ENCODE measurements at regions not wholly inside any gene's neighbourhood (a gene's known extent, or its start where the extent isn't known, plus 50 kb on each side); places are given as distances from the start of the nearest gene placed in this dataset.
"Not testable (repeated sequence)": the region's sequence is repeated elsewhere in the genome, so short reads cannot be mapped to it uniquely, and the experiment has no call there.

- Histone ChIP-seq H3K27me3 (ENCODE audit: control insufficient read depth, insufficient read depth, low read length) (peaks cover 15% of the 10 kb centered on the region), H3K4me1 (ENCODE audit: control insufficient read depth, low read depth, low read length) (peaks cover 53% of the 10 kb centered on the region), H3K4me3 (ENCODE audit: low read length) (no peak overlapping the region), H3K27ac (ENCODE audit: low read length) (no peak overlapping the region), H3K36me3 (ENCODE audit: control insufficient read depth, low read depth, low read length) (no peaks in the 10 kb centered on the region), H3K9ac (ENCODE audit: low read length) (no peak overlapping the region), H3K9me3 (ENCODE audit: control insufficient read depth, low read depth, low read length) (no peaks in the 10 kb centered on the region)
Measured at GRCh38 chr9:89675058-89675742, 70.4 kb downstream of the GADD45G start.

DNA sequence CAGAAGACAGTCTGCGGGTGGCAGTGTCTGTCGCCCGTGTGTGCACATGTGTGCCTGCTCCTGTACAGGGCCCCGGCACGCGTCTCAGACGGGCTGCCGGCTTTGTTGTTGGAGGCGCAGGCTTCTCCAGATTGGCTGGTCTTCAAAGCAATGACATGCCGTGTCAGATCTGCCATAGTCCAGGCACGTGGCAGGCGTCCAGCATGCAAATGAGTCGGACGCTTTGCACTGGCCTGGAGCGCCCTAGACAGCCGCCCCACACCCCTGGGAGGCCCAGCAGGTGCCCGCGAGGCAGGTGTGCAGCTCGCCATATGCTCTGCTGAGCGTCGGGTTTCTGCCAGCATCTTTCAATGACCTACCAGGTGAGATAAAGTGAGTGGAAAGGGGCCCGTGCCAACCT is 71.5 kb downstream of the GADD45G start:
- Histone ChIP-seq H3K4me3 (ENCODE audit: low read length) (no peak overlapping the region), H3K27ac (ENCODE audit: low read length) (no peak overlapping the region), H3K4me1 (ENCODE audit: control insufficient read depth, low read depth, low read length) (peaks cover 53% of the 10 kb centered on the region), H3K9ac (ENCODE audit: low read length) (no peak overlapping the region), H3K36me3 (ENCODE audit: control insufficient read depth, low read depth, low read length) (no peaks in the 10 kb centered on the region), H3K27me3 (ENCODE audit: control insufficient read depth, insufficient read depth, low read length) (peaks cover 15% of the 10 kb centered on the region), H3K9me3 (ENCODE audit: control insufficient read depth, low read depth, low read length) (no peaks in the 10 kb centered on the region)

DNA sequence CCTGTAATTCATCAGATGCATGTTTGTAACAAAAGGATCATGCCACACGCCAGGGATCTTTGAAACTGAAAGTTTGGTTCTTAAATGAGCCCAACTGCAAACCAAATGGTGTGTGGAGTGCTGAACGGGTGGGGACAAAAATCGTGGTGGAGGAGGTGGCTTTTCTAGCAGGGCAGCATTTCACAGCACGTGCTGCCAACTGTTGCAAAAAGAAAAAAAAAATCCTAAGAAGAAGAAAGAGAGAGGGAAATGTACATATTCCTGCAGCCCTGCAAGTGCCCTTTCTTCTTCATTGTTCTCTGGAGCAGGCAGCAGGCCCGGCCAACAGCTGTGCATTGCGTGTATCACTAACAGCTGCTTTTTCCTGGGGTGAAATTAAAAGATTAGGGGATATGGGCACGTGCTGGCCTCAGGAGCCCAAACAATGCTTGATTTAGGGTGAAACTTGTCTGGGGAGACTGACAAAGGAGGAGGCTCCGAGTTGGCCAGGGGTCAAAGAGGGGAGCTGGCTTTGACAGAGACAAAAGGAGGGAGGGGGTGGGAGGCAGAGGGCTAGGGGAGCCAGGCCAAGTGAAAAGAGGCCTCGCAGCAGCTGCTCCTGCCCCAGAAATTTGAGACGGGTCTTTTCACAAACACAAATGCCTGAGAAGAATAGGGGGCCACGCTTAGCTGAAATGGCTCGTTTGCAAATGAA is 73.0 kb downstream of the GADD45G start:
- H3K27me3 ChIP-seq (ENCODE audit: control insufficient read depth, insufficient read depth, low read length): peaks cover 15% of the 10 kb centered on the region
- peak overlapping the region; percentile 50 for H3K4me3 ChIP-seq (ENCODE audit: low read length)
- H3K9me3 ChIP-seq (ENCODE audit: control insufficient read depth, low read depth, low read length): no peaks in the 10 kb centered on the region
- no peaks in the 10 kb centered on the region for H3K36me3 ChIP-seq (ENCODE audit: control insufficient read depth, low read depth, low read length)
- peak overlapping the region; percentile 51 for H3K9ac ChIP-seq (ENCODE audit: low read length)
- peak overlapping the region; percentile 95 for H3K27ac ChIP-seq (ENCODE audit: low read length)
- peaks cover 53% of the 10 kb centered on the region for H3K4me1 ChIP-seq (ENCODE audit: control insufficient read depth, low read depth, low read length)

DNA sequence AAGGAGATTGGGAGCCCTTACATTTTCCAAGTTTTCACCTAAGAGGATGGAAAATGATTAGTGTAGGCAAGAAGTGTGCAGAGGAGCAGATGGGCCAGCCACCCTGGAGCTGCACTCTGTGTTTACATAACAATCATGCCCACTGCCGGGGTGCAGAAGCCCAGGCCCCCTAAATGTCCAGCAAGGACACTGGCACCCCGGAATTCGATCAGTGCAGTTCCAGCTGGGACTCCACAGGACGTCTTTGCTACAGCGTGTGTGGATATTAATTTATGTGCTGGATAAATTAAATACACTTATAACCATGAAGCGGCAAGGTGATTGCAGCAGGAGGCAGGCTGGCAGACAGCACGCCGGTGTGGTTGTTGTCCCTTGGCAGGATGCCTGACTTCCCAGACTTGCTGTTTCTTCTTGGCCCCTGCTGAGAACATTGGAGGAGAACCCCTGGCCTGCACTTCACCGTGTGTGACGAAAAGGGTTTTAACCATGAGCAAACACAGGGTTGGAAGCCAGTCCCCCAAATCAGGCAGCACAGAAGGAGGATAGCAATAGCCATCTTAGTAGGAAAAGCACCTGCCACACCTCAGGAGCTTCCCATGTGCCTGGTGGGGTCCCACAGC is 73.7 kb downstream of the GADD45G start:
- Histone ChIP-seq H3K9me3 (ENCODE audit: control insufficient read depth, low read depth, low read length) (no peaks in the 10 kb centered on the region), H3K27me3 (ENCODE audit: control insufficient read depth, insufficient read depth, low read length) (peaks cover 15% of the 10 kb centered on the region), H3K4me1 (ENCODE audit: control insufficient read depth, low read depth, low read length) (peaks cover 53% of the 10 kb centered on the region), H3K36me3 (ENCODE audit: control insufficient read depth, low read depth, low read length) (no peaks in the 10 kb centered on the region), H3K4me3 (ENCODE audit: low read length) (peak overlapping the region; percentile 50), H3K27ac (ENCODE audit: low read length) (peak overlapping the region; percentile 80), H3K9ac (ENCODE audit: low read length) (peak overlapping the region; percentile 51)

DNA sequence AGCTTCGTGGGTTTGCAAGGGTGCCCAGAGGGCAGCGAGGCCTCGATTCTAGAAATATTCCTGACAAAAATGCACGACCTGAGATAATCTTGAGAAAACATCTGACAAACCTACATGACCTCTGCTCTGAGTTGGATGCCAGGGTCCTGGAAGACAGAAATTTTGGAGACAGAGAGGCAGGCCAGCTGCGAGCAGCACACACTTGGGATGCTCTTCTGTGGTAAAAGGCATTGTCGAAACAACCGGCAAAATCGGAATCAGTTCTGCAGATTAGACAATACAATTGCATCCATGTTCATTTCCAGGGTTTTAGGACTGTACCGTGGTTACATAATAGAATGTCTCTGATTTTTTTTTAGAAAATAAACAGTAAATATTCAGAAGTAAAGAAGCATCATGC is 74.2 kb downstream of the GADD45G start:
- peak overlapping the region; percentile 80 for H3K27ac ChIP-seq (ENCODE audit: low read length)
- peaks cover 53% of the 10 kb centered on the region for H3K4me1 ChIP-seq (ENCODE audit: control insufficient read depth, low read depth, low read length)
- H3K27me3 ChIP-seq (ENCODE audit: control insufficient read depth, insufficient read depth, low read length): peaks cover 15% of the 10 kb centered on the region
- H3K4me3 ChIP-seq (ENCODE audit: low read length): peak overlapping the region; percentile 50
- no peak overlapping the region for H3K9ac ChIP-seq (ENCODE audit: low read length)
- no peaks in the 10 kb centered on the region for H3K9me3 ChIP-seq (ENCODE audit: control insufficient read depth, low read depth, low read length)
- H3K36me3 ChIP-seq (ENCODE audit: control insufficient read depth, low read depth, low read length): no peaks in the 10 kb centered on the region

DNA sequence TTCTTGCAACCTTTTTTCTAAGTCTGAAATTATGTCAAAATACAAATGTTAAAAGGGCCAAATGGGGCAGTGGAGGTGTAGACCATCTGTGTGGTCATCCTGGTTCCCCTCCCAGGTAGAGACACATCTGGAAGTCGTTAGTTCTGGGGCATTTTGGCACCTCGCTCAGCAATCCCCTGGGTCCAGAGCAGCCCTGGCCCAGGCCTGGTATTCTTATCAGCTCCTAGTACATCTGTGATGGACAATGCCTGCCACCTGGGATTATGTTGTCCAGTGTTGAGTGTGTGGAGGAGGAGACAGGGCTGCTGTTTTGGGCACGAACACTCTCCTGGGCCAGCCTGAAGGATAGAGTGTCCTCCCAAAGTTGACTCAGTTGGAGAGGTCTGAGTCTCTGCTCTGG is 74.8 kb downstream of the GADD45G start:
- H3K36me3 ChIP-seq (ENCODE audit: control insufficient read depth, low read depth, low read length): no peaks in the 10 kb centered on the region
- H3K4me1 ChIP-seq (ENCODE audit: control insufficient read depth, low read depth, low read length): peaks cover 50% of the 10 kb centered on the region
- no peak overlapping the region for H3K27ac ChIP-seq (ENCODE audit: low read length)
- H3K4me3 ChIP-seq (ENCODE audit: low read length): no peak overlapping the region
- H3K9ac ChIP-seq (ENCODE audit: low read length): no peak overlapping the region
- H3K27me3 ChIP-seq (ENCODE audit: control insufficient read depth, insufficient read depth, low read length): peaks cover 15% of the 10 kb centered on the region
- no peaks in the 10 kb centered on the region for H3K9me3 ChIP-seq (ENCODE audit: control insufficient read depth, low read depth, low read length)

- H3K27ac ChIP-seq (ENCODE audit: low read length): no peak overlapping the region
- H3K27me3 ChIP-seq (ENCODE audit: control insufficient read depth, insufficient read depth, low read length): peaks cover 13% of the 10 kb centered on the region
- no peak overlapping the region for H3K4me3 ChIP-seq (ENCODE audit: low read length)
- no peak overlapping the region for H3K9ac ChIP-seq (ENCODE audit: low read length)
- no peaks in the 10 kb centered on the region for H3K9me3 ChIP-seq (ENCODE audit: control insufficient read depth, low read depth, low read length)
- H3K4me1 ChIP-seq (ENCODE audit: control insufficient read depth, low read depth, low read length): peaks cover 40% of the 10 kb centered on the region
- H3K36me3 ChIP-seq (ENCODE audit: control insufficient read depth, low read depth, low read length): no peaks in the 10 kb centered on the region
Measured at GRCh38 chr9:89680547-89681467, 76.0 kb downstream of the GADD45G start.

GRCh38 chr9:89681468-89681859 is 76.7 kb downstream of the GADD45G start:
- not testable (repeated sequence) for H3K27me3 ChIP-seq (ENCODE audit: control insufficient read depth, insufficient read depth, low read length); H3K4me3 ChIP-seq (ENCODE audit: low read length); H3K9me3 ChIP-seq (ENCODE audit: control insufficient read depth, low read depth, low read length); H3K27ac ChIP-seq (ENCODE audit: low read length); H3K9ac ChIP-seq (ENCODE audit: low read length); H3K36me3 ChIP-seq (ENCODE audit: control insufficient read depth, low read depth, low read length)
- H3K4me1 ChIP-seq (ENCODE audit: control insufficient read depth, low read depth, low read length): peaks cover 36% of the 10 kb centered on the region

GRCh38 chr9:89683626-89684025 is 78.8 kb downstream of the GADD45G start:
- Histone ChIP-seq H3K9ac (ENCODE audit: low read length) (no peak overlapping the region), H3K4me3 (ENCODE audit: low read length) (no peak overlapping the region), H3K9me3 (ENCODE audit: control insufficient read depth, low read depth, low read length) (no peaks in the 10 kb centered on the region), H3K27ac (ENCODE audit: low read length) (no peak overlapping the region), H3K36me3 (ENCODE audit: control insufficient read depth, low read depth, low read length) (no peaks in the 10 kb centered on the region), H3K27me3 (ENCODE audit: control insufficient read depth, insufficient read depth, low read length) (peaks cover 7% of the 10 kb centered on the region), H3K4me1 (ENCODE audit: control insufficient read depth, low read depth, low read length) (peaks cover 23% of the 10 kb centered on the region)

- H3K4me1 ChIP-seq (ENCODE audit: control insufficient read depth, low read depth, low read length): peaks cover 17% of the 10 kb centered on the region
- no peaks in the 10 kb centered on the region for H3K36me3 ChIP-seq (ENCODE audit: control insufficient read depth, low read depth, low read length)
- H3K27ac ChIP-seq (ENCODE audit: low read length): no peak overlapping the region
- no peak overlapping the region for H3K9ac ChIP-seq (ENCODE audit: low read length)
- no peak overlapping the region for H3K4me3 ChIP-seq (ENCODE audit: low read length)
- peaks cover 6% of the 10 kb centered on the region for H3K27me3 ChIP-seq (ENCODE audit: control insufficient read depth, insufficient read depth, low read length)
- no peaks in the 10 kb centered on the region for H3K9me3 ChIP-seq (ENCODE audit: control insufficient read depth, low read depth, low read length)
Measured at GRCh38 chr9:89684218-89684617, 79.4 kb downstream of the GADD45G start.
